GM23338 (cell line): ENCODE measurements at regions not wholly inside any gene's neighbourhood (a gene's known extent, or its start where the extent isn't known, plus 50 kb on each side); places are given as distances from the start of the nearest gene placed in this dataset.

Experiments
- CREB1 ChIP-seq: fragments of 250-450 bp; sonication (Bioruptor Pico); IDR thresholded peaks from 2 replicates; pipeline ENCODE4 v1.5.0; 2020; ENCODE audit warnings: low read depth, mild to moderate bottlenecking, moderate library complexity
- EZH2 ChIP-seq: fragments of 200-600 bp; sonication (generic); IDR thresholded peaks from one replicate; pipeline ENCODE4 v1.8.0; 2017; ENCODE audit warnings: antibody characterized with exemption, mild to moderate bottlenecking, low read depth; ENCODE audit not compliant: unreplicated experiment
- EZH2phosphoT487 ChIP-seq: fragments of 200-600 bp; sonication (generic); IDR thresholded peaks from one replicate; pipeline ENCODE4 v1.8.1; 2018; ENCODE audit warnings: antibody characterized with exemption; ENCODE audit not compliant: unreplicated experiment
- JUNB ChIP-seq: IDR thresholded peaks from one replicate; pipeline ENCODE4 v1.6.1; 2016; ENCODE audit warnings: antibody characterized with exemption; ENCODE audit not compliant: unreplicated experiment
- NANOG ChIP-seq: IDR thresholded peaks from 2 replicates; pipeline ENCODE4 v1.6.1; 2016; ENCODE audit warnings: antibody characterized with exemption, borderline replicate concordance
- POLR2AphosphoS5 ChIP-seq: IDR thresholded peaks from 2 replicates; pipeline ENCODE4 v1.6.1; 2016; ENCODE audit warnings: antibody characterized with exemption, low read depth
- STAT1 ChIP-seq: IDR thresholded peaks from one replicate; pipeline ENCODE4 v1.6.1; 2016; ENCODE audit warnings: antibody characterized with exemption; ENCODE audit not compliant: unreplicated experiment
- ZNF114 ChIP-seq: fragments of 250-450 bp; sonication (Bioruptor Pico); IDR thresholded peaks from 2 replicates; pipeline ENCODE4 v1.5.0; 2020; ENCODE audit warnings: mild to moderate bottlenecking, moderate library complexity
- ZNF331 ChIP-seq: fragments of 250-450 bp; sonication (Bioruptor Pico); IDR thresholded peaks from 2 replicates; pipeline ENCODE4 v1.5.0; 2020; ENCODE audit warnings: low read depth, mild to moderate bottlenecking, moderate library complexity
- TF ChIP-seq, protein P1 (sequence below), 2 experiments: fragments of 200-600 bp in 1 of 2; sonication (generic) in 1 of 2; conservative IDR thresholded peaks; 2 replicates each; pipeline versions ENCODE4 v1.5.1 to v1.6.1; 2016 to 2017; ENCODE audit warnings: antibody characterized with exemption in 2 of 2, low read depth in 2 of 2, mild to moderate bottlenecking in 2 of 2, moderate library complexity in 1 of 2
- TF ChIP-seq, protein P2 (sequence below): IDR thresholded peaks from one replicate; pipeline ENCODE4 v1.6.1; 2018; ENCODE audit warnings: antibody characterized with exemption; ENCODE audit not compliant: unreplicated experiment
- TF ChIP-seq, protein P3 (sequence below): IDR thresholded peaks from 2 replicates; pipeline ENCODE4 v1.6.1; 2016; ENCODE audit warnings: antibody characterized with exemption

DNA sequence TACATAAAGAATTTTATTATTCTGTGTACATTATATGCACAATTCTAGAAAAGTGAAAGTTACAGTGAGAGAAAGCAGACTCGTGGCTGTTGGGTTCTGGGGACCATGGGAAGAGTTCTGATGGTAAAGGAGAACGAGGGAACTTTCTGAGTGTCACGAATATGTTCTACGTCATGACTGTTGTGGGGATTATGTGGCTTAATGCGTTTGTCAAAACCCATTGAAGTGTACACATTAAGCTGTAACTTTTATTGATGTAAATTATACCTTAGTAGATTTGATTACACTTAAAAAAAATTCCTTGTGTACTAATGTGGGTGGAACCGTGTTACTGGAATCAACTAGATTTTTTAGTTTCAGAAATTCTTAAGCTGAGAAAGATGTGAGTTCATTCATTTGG lies 426.1 kb downstream of the DSC3 start:
- TF ChIP-seq, protein P1, sequence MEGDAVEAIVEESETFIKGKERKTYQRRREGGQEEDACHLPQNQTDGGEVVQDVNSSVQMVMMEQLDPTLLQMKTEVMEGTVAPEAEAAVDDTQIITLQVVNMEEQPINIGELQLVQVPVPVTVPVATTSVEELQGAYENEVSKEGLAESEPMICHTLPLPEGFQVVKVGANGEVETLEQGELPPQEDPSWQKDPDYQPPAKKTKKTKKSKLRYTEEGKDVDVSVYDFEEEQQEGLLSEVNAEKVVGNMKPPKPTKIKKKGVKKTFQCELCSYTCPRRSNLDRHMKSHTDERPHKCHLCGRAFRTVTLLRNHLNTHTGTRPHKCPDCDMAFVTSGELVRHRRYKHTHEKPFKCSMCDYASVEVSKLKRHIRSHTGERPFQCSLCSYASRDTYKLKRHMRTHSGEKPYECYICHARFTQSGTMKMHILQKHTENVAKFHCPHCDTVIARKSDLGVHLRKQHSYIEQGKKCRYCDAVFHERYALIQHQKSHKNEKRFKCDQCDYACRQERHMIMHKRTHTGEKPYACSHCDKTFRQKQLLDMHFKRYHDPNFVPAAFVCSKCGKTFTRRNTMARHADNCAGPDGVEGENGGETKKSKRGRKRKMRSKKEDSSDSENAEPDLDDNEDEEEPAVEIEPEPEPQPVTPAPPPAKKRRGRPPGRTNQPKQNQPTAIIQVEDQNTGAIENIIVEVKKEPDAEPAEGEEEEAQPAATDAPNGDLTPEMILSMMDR (conservative IDR thresholded peaks at IDR 0.05; ENCODE audit: low read depth in 2 of 2): no peak
- TF ChIP-seq POLR2AphosphoS5 (no peak), EZH2 (no peak), EZH2phosphoT487 (no peak), CREB1 (CRISPR knock-in tag) (no peak), JUNB (no peak), NANOG (no peak), ZNF114 (no peak), STAT1 (no peak), ZNF331 (no peak)
- TF ChIP-seq, protein P2, sequence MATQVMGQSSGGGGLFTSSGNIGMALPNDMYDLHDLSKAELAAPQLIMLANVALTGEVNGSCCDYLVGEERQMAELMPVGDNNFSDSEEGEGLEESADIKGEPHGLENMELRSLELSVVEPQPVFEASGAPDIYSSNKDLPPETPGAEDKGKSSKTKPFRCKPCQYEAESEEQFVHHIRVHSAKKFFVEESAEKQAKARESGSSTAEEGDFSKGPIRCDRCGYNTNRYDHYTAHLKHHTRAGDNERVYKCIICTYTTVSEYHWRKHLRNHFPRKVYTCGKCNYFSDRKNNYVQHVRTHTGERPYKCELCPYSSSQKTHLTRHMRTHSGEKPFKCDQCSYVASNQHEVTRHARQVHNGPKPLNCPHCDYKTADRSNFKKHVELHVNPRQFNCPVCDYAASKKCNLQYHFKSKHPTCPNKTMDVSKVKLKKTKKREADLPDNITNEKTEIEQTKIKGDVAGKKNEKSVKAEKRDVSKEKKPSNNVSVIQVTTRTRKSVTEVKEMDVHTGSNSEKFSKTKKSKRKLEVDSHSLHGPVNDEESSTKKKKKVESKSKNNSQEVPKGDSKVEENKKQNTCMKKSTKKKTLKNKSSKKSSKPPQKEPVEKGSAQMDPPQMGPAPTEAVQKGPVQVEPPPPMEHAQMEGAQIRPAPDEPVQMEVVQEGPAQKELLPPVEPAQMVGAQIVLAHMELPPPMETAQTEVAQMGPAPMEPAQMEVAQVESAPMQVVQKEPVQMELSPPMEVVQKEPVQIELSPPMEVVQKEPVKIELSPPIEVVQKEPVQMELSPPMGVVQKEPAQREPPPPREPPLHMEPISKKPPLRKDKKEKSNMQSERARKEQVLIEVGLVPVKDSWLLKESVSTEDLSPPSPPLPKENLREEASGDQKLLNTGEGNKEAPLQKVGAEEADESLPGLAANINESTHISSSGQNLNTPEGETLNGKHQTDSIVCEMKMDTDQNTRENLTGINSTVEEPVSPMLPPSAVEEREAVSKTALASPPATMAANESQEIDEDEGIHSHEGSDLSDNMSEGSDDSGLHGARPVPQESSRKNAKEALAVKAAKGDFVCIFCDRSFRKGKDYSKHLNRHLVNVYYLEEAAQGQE: no peak
- TF ChIP-seq, protein P3, sequence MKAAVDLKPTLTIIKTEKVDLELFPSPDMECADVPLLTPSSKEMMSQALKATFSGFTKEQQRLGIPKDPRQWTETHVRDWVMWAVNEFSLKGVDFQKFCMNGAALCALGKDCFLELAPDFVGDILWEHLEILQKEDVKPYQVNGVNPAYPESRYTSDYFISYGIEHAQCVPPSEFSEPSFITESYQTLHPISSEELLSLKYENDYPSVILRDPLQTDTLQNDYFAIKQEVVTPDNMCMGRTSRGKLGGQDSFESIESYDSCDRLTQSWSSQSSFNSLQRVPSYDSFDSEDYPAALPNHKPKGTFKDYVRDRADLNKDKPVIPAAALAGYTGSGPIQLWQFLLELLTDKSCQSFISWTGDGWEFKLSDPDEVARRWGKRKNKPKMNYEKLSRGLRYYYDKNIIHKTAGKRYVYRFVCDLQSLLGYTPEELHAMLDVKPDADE: no peak
